SK-N-SH (cell line): ENCODE measurements at regions not wholly inside any gene's neighbourhood (a gene's known extent, or its start where the extent isn't known, plus 50 kb on each side); places are given as distances from the start of the nearest gene placed in this dataset.

Source experiments
- CTCF ChIA-PET: fragments of 300-600, 350-600 bp; formaldehyde crosslinking; extraction: SDS; loops from one replicate; lab custom pipeline; 2021; lab: Yijun Ruan, JAX
- POLR2A ChIA-PET: fragments of 350-600 bp; sonication (Branson Sonifier 250); formaldehyde crosslinking; extraction: SDS; loops from one replicate; lab custom pipeline; 2020; ENCODE audit warnings: antibody characterized with exemption, inconsistent platforms; lab: Yijun Ruan, JAX
- DNase-seq: peaks from one replicate; pipeline ENCODE4 v3.0.0; 2012
- H2AFZ ChIP-seq: fragments of 200-600 bp; sonication (generic); 2 replicates; pipeline ENCODE4 v1.8.1; 2016; ENCODE audit warnings: antibody characterized with exemption, mild to moderate bottlenecking, low read depth
- H3F3A ChIP-seq: fragments of 200-600 bp; sonication (generic); replicated peaks from 2 replicates; pipeline ENCODE3; 2016; ENCODE audit warnings: antibody characterized with exemption, mild to moderate bottlenecking; ENCODE audit not compliant: insufficient read depth
- H3K27ac ChIP-seq, 2 experiments: fragments of 200-500 bp in 1 of 2; fragments of 200-600 bp in 1 of 2; sonication (Bioruptor generic) in 1 of 2; sonication (generic), shearing (Covaris generic) in 1 of 2; 2 replicates each; pipeline versions ENCODE4 v1.5.1 to v1.6.1; 2014 to 2016; ENCODE audit warnings: low read depth in 2 of 2, inconsistent platforms in 1 of 2, low read length in 1 of 2, mild to moderate bottlenecking in 1 of 2, mixed read lengths in 1 of 2
- H3K27me3 ChIP-seq: fragments of 200-600 bp; sonication (generic), shearing (Covaris generic); 2 replicates; pipeline ENCODE4 v1.6.1; 2016; ENCODE audit warnings: mixed run types; ENCODE audit not compliant: insufficient read depth
- H3K36me3 ChIP-seq, 2 experiments: fragments of 200-500 bp in 1 of 2; fragments of 200-600 bp in 1 of 2; sonication (Bioruptor generic) in 1 of 2; sonication (generic) in 1 of 2; replicated peaks in 1 of 2; 2 replicates each; pipeline versions ENCODE3 to v1.5.1; 2014 to 2016; ENCODE audit warnings: low read length in 1 of 2, mild to moderate bottlenecking in 1 of 2; ENCODE audit not compliant: insufficient read depth in 2 of 2, control insufficient read depth in 1 of 2
- H3K4me1 ChIP-seq, 2 experiments: fragments of 200-500 bp in 1 of 2; fragments of 200-600 bp in 1 of 2; sonication (Bioruptor generic) in 1 of 2; sonication (generic), shearing (Covaris generic) in 1 of 2; 2 replicates each; pipeline versions ENCODE4 v1.5.1 to v1.6.1; 2014 to 2016; ENCODE audit warnings: low read depth in 1 of 2, low read length in 1 of 2, mixed run types in 1 of 2; ENCODE audit not compliant: insufficient read depth in 2 of 2, control insufficient read depth in 1 of 2
- H3K4me2 ChIP-seq: fragments of 200-600 bp; sonication (generic), shearing (Covaris generic); 2 replicates; pipeline ENCODE4 v1.6.1; 2017; ENCODE audit warnings: mixed run types
- H3K4me3 ChIP-seq, 2 experiments: fragments of 200-500 bp in 1 of 2; fragments of 200-600 bp in 1 of 2; sonication (Bioruptor generic) in 1 of 2; sonication (generic), shearing (Covaris generic) in 1 of 2; 2 replicates each; pipeline versions ENCODE4 v1.5.1 to v1.8.1; 2014 to 2016; ENCODE audit warnings: low read depth in 2 of 2, inconsistent platforms in 1 of 2, low read length in 1 of 2, mild to moderate bottlenecking in 1 of 2, mixed read lengths in 1 of 2, moderate library complexity in 1 of 2
- H3K79me2 ChIP-seq: fragments of 200-600 bp; sonication (generic); 2 replicates; pipeline ENCODE4 v1.8.1; 2017; ENCODE audit warnings: mild to moderate bottlenecking; ENCODE audit not compliant: insufficient read depth
- H3K9ac ChIP-seq: fragments of 200-600 bp; sonication (generic); 2 replicates; pipeline ENCODE4 v1.6.1; 2017; ENCODE audit warnings: mixed run types
- H3K9me2 ChIP-seq: fragments of 200-600 bp; sonication (generic); 2 replicates; pipeline ENCODE4 v1.6.1; 2017; ENCODE audit warnings: mixed run types
- H3K9me3 ChIP-seq: fragments of 200-600 bp; sonication (generic); 2 replicates; pipeline ENCODE4 v1.6.1; 2017; ENCODE audit warnings: mixed run types, mild to moderate bottlenecking, moderate library complexity
- H4K20me1 ChIP-seq: fragments of 200-600 bp; sonication (generic); 2 replicates; pipeline ENCODE4 v1.6.1; 2017; ENCODE audit warnings: mild to moderate bottlenecking, mixed run types; ENCODE audit not compliant: insufficient read depth
- ELF1 ChIP-seq: IDR thresholded peaks from 2 replicates; pipeline ENCODE4 v1.4.0; 2012
- EP300 ChIP-seq, 2 experiments: IDR thresholded peaks; 2 replicates each; pipeline versions ENCODE4 v1.4.0 to v1.6.1; 2012; ENCODE audit warnings: borderline replicate concordance in 1 of 2, low read depth in 1 of 2, low read length in 1 of 2
- FOSL2 ChIP-seq: IDR thresholded peaks from 2 replicates; pipeline ENCODE4 v1.4.0; 2012; ENCODE audit warnings: low read depth, mild to moderate bottlenecking, moderate library complexity, borderline replicate concordance
- FOXJ3 ChIP-seq: sonication (generic); formaldehyde crosslinking; IDR thresholded peaks from 2 replicates; pipeline ENCODE4 v1.5.1; 2020; ENCODE audit warnings: mild to moderate bottlenecking, missing genetic modification reagents
- GABPA ChIP-seq: IDR thresholded peaks from 2 replicates; pipeline ENCODE4 v1.4.0; 2012; ENCODE audit warnings: low read depth, mild to moderate bottlenecking
- GATA2 ChIP-seq: sonication (generic); formaldehyde crosslinking; IDR thresholded peaks from 2 replicates; pipeline ENCODE4 v1.5.0; 2020; ENCODE audit warnings: mild to moderate bottlenecking, missing genetic modification reagents
- MEF2A ChIP-seq: IDR thresholded peaks from 2 replicates; pipeline ENCODE4 v1.4.0; 2012; ENCODE audit warnings: low read depth, borderline replicate concordance
- MXI1 ChIP-seq: IDR thresholded peaks from 2 replicates; pipeline ENCODE4 v1.6.1; 2012; ENCODE audit warnings: mild to moderate bottlenecking, low read depth, low read length, improper control_type of control experiment
- NFIC ChIP-seq: IDR thresholded peaks from 2 replicates; pipeline ENCODE4 v1.4.0; 2012; ENCODE audit warnings: borderline replicate concordance
- RCOR1 ChIP-seq: fragments of 150-350 bp; IDR thresholded peaks from 2 replicates; pipeline ENCODE4 v1.6.1; 2017; ENCODE audit warnings: antibody characterized with exemption, low read length
- RFX5 ChIP-seq: IDR thresholded peaks from 2 replicates; pipeline ENCODE4 v1.6.1; 2012; ENCODE audit warnings: mild to moderate bottlenecking, improper control_type of control experiment, low read length
- RXRA ChIP-seq: IDR thresholded peaks from 2 replicates; pipeline ENCODE4 v1.4.0; 2012; ENCODE audit warnings: low read depth, mild to moderate bottlenecking, borderline replicate concordance
- TAF1 ChIP-seq: IDR thresholded peaks from 2 replicates; pipeline ENCODE4 v1.6.1; 2012; ENCODE audit warnings: low read depth, mild to moderate bottlenecking, low read length, moderate library complexity, borderline replicate concordance
- TCF12 ChIP-seq: IDR thresholded peaks from 2 replicates; pipeline ENCODE4 v1.4.0; 2012
- YY1 ChIP-seq: IDR thresholded peaks from 2 replicates; pipeline ENCODE4 v1.4.0; 2012; ENCODE audit warnings: low read depth, mild to moderate bottlenecking
- WGBS: methylation state at CpG from one replicate; pipeline ENCODE4 v1.1.6; 2017; ENCODE audit warnings: low lambda C conversion rate; 5-methylcytosine and 5-hydroxymethylcytosine counted together
- TF ChIP-seq, protein P1 (sequence below): IDR thresholded peaks from 2 replicates; pipeline ENCODE4; 2012

DNA sequence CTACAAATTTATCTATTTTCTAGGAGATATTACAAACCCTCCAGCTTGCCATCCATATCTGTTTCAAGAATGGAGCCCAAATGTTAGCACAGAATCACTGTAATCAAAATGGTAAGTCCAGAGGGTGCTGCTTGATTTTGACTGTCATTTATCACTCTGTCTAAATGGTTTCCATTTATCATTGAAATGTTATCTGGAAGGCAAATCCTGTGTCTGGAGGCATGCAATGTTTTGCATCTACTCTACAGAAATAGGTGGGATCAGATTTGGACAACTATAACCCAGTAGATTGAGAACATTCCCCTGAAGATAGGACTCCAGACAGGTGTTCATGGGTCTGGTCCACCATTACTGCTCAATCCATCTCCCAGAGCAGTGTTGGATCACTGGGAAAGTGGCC lies 128.7 kb downstream of the MAIP1 start:
- Histone ChIP-seq H3K4me2 (no peak overlapping the region), H3K36me3 (no peaks in the 10 kb centered on the region), H2AFZ (no peak overlapping the region), H3K27me3 (no peaks in the 10 kb centered on the region), H3K9ac (no peak overlapping the region), H3K4me1 (no peaks in the 10 kb centered on the region; a peak in 1 of 4 replicates), H3K4me3 (no peak overlapping the region), H3K27ac (no peak overlapping the region), H3K9me2 (no peaks in the 10 kb centered on the region), H3K9me3 (no peaks in the 10 kb centered on the region), H3F3A (no peaks in the 10 kb centered on the region), H3K79me2 (no peaks in the 10 kb centered on the region), H4K20me1 (no peaks in the 10 kb centered on the region)
- ChIA-PET CTCF (no interaction called here), POLR2A (no interaction called here)
- no peak for DNase-seq
- TF ChIP-seq NFIC (no peak), EP300 (IDR thresholded peaks at IDR 0.05; ENCODE audit: borderline replicate concordance in 1 of 2, low read depth in 1 of 2, low read length in 1 of 2) (peak in 1 of 2 experiments; percentile 55; a peak in 1 of 4 replicates)

DNA sequence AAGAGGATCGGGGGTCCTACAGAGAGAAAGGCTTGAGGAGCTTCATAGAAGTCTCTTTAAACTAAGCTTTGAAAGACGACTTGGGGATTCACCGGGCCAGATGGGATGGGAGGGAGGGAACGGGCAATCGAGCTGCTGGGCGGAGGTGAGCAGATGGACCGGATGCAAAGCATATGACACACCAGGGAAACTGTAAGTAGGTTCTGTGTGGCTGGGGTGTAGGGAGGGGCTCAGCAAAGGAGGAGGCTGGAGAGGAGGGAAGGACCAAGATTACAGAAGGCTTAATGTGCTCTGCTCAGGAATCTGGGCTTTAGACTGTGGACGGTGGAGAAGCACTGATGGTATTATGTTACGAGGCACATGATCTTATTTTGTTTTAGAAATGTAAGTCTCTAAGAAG lies 131.5 kb downstream of the MAIP1 start:
- POLR2A ChIA-PET: no interaction called here
- Histone ChIP-seq H3K27me3 (no peaks in the 10 kb centered on the region), H3K9me2 (no peaks in the 10 kb centered on the region), H3K4me2 (no peak overlapping the region), H3F3A (no peaks in the 10 kb centered on the region), H3K4me1 (no peaks in the 10 kb centered on the region; a peak in 1 of 4 replicates), H3K9me3 (no peaks in the 10 kb centered on the region), H3K36me3 (no peaks in the 10 kb centered on the region)
- no peak for TF ChIP-seq RFX5
- TF ChIP-seq, protein P1, sequence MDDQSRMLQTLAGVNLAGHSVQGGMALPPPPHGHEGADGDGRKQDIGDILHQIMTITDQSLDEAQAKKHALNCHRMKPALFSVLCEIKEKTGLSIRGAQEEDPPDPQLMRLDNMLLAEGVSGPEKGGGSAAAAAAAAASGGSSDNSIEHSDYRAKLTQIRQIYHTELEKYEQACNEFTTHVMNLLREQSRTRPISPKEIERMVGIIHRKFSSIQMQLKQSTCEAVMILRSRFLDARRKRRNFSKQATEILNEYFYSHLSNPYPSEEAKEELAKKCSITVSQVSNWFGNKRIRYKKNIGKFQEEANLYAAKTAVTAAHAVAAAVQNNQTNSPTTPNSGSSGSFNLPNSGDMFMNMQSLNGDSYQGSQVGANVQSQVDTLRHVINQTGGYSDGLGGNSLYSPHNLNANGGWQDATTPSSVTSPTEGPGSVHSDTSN: no peak
- TF ChIP-seq ELF1: no peak
- no peak for TF ChIP-seq RCOR1
- TF ChIP-seq TAF1: no peak
- TF ChIP-seq TCF12: no peak
- no peak for TF ChIP-seq GABPA
- TF ChIP-seq FOXJ3 (CRISPR knock-in tag): no peak
- no peak for TF ChIP-seq EP300 (IDR thresholded peaks at IDR 0.05; ENCODE audit: borderline replicate concordance in 1 of 2, low read depth in 1 of 2, low read length in 1 of 2)
- no peak for TF ChIP-seq RXRA
- no peak for TF ChIP-seq YY1
- no peak for TF ChIP-seq MXI1
- no peak for TF ChIP-seq FOSL2
- TF ChIP-seq GATA2 (CRISPR knock-in tag): no peak
- no peak for TF ChIP-seq MEF2A
- TF ChIP-seq, all 33 proteins: peak for 0
- no peak for DNase-seq
- CTCF ChIA-PET: no interaction called here
- Histone ChIP-seq H4K20me1 (no peaks in the 10 kb centered on the region), H3K9ac (no peak overlapping the region), H3K27ac (no peak overlapping the region), H3K4me3 (no peak overlapping the region), H2AFZ (no peak overlapping the region), H3K79me2 (no peaks in the 10 kb centered on the region)
- WGBS: 81% methylated on average over 9 of the region's 9 CpGs
